ENCODE measurements at regions not wholly inside any gene's neighbourhood (a gene's known extent, or its start where the extent isn't known, plus 50 kb on each side); places are given as distances from the start of the nearest gene placed in this dataset.
"Not testable (repeated sequence)": the region's sequence is repeated elsewhere in the genome, so short reads cannot be mapped to it uniquely, and the experiment has no call there.

GRCh38 chr2:2464094-2464493, 133.0 kb upstream of the MYT1L start:
- peak; percentile 44 for DNase-seq

DNA sequence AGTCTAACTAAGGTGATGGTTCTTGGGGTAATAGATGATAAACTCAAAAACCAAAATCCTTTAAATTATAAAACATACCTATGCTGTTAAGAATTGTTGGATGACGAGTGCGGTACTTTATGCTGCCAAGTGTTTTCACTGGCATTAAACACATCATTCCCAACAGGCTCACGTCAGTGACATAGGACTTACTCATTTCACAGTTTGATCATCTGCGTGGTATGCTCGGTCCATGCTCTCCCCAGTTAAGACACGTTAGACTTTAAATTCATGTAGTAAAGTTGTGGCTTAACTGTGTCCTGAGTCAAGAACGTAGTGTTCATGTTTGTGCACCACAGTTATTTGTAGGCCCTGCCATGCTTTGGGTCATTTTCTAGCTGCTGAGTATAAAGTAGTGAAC, 125.6 kb upstream of the MYT1L start:
- DNase-seq = no peak

- no peak for DNase-seq
These were observed 124.1 kb upstream of the MYT1L start for GRCh38 chr2:2455151-2455550.

DNA sequence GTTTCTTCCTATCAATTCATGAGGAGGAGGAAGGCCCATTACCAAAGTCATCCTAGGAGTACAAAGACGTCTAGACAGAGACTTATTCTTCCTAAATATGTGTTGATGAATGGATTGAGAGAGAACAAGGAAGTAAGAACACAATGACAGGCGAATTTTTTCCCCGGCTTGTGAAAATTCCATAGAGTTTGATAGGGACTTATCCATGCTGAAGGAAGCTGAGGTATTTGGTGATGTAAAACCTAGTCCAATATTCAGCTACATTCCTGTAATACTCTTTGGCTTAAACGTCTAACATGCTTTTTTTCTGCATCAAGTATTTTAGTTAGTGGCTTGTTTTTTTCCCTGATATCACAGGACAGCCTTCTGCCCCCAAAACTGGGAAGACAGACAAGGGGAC, 121.9 kb upstream of the MYT1L start:
- DNase-seq = no peak

DNA sequence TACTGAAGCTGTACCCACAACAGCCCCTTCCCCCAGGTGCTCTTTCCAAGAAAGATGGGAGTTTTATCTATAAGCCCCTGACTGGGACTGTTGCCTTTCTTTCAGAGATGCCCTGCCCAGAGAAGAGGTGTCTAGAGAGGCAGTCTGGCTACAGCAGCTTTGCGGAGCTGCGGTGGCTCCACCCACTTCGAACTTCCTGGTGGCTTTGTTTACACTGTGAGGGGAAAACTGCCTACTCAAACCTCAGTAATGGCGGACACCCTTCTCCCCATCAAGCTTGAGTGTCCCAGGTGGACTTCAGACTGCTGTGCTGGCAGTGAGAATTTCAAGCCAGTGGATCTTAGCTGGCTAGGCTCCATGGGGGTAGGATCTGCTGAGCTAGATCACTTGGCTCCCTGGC, 120.2 kb upstream of the MYT1L start:
- not testable (repeated sequence) for DNase-seq

- DNase-seq = no peak
These were observed 117.1 kb upstream of the MYT1L start for GRCh38 chr2:2448178-2448577.

DNA sequence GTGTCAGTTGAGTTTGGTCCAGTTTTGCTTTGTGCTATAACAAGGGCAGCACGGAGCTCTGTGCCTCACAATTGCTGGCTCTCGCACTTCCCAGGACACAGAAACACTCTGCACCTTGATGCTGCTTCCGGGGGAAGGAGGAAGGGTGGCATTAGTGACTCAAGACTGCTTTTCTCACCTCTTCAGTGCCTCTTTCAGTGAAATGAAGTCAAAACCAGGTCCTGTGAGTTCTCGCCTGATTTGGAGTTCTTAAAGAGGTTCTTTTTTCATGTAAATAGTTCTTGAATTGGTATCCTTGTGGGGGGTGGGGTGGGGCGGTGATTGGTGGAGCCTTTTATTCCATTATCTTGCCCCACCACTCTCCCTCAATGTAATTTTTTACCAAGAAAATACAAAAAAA, 91.5 kb upstream of the MYT1L start:
- no peak for DNase-seq

- DNase-seq = no peak
These were observed 82.5 kb upstream of the MYT1L start for GRCh38 chr2:2413525-2413924.

DNA sequence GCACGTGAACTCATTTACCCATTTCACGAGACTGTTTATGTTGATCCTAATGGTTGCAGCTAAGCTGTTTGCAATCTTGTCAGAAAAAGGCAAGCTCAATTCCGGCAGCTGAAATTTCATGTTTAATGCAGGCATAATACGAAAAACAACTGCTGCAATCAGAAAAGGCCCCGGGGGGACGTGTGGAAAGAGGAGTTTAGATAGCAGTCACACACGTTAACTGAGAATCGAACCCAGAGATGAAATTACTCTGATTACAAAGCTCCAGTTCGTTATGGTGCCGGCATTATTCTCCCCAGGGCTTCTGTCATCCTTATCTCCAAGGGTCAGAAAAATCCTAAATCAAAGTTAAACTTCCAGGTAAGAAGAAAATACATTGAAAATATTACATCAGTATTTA, 79.9 kb upstream of the MYT1L start:
- DNase-seq = peak; percentile 9

DNA sequence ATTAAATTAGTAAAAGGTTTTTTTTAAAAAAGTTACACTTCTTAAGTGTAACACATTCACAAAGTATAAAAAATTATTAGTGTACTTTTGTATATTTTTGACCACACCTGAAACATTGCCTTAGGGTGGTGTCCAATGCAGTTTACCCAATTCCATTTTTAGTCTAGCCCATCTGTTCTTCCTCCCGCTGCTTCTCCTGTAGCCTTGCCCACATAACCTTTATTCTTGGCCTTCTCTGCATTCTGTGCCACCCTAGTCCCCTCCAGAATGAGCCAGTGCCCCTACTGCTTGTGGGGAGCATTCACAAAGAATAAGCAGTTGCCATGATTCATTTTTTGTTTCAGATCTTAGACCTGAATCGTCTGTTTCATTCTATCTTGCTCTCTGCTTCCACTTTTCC, 78.4 kb upstream of the MYT1L start:
- DNase-seq = no peak

- DNase-seq = no peak
These were observed 74.7 kb upstream of the MYT1L start for GRCh38 chr2:2405780-2406179.

GRCh38 chr2:2400286-2401038, 69.4 kb upstream of the MYT1L start:
- no peak for DNase-seq

DNA sequence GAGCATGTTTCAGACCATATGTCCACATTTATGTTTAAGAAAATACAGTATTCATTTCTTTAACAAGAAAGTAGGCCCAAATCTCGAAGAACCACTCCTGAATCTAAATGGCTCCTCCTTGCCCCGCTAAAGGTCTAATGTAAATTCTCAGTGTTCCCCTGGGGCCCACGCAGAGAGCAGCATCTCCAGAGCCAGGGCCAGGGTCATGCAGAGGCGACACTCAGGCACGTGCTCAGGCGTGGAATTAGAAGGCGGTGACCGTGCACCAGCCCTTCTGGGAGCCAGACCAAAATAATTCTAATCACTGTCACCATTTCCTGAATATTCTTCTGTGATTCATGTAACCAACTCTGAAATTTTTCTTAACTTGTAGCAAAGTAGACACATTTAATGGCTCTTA, 68.3 kb upstream of the MYT1L start:
- DNase-seq = no peak

- DNase-seq = no peak
These were observed 61.3 kb upstream of the MYT1L start for GRCh38 chr2:2392332-2392731.

DNA sequence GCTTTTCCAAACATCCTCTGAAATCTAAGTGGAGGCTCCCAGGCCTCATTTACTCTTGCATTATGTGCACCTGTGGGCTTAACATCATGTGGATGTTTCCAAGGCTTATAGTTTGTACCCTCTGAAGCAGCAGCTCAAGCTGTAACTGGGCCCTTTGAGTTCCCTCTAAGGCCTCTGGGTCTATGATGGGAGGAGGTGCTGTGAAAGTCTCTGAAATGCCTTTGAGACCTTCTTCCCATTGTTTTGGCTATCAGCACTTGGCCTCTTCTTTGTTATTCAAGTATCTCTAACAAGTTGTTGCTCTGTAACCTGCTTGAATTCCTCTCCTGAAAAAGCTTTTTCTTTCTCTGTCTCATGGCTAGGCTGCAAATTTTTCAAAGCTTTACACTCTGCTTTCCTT, 58.1 kb upstream of the MYT1L start:
- no peak for DNase-seq

Measured in tongue (tissue), 1 donor.